H9 (cell line): ENCODE measurements at regions not wholly inside any gene's neighbourhood (a gene's known extent, or its start where the extent isn't known, plus 50 kb on each side); places are given as distances from the start of the nearest gene placed in this dataset.

ENCODE experiments used
- DNase-seq: peaks from one replicate; pipeline ENCODE4 v3.0.0-alpha.2; 2017
- H2AFZ ChIP-seq: one replicate; pipeline ENCODE4 v1.6.1; 2013; ENCODE audit warnings: mild to moderate bottlenecking, low read length, control low read depth, moderate library complexity
- H2AK5ac ChIP-seq: 2 replicates; pipeline ENCODE4 v1.6.1; 2013; ENCODE audit warnings: low read length, control low read depth, mixed read lengths; ENCODE audit not compliant: insufficient read length
- H2BK120ac ChIP-seq: one replicate; pipeline ENCODE4 v1.6.1; 2013; ENCODE audit warnings: low read depth, mild to moderate bottlenecking, low read length, control low read depth, inconsistent platforms; ENCODE audit not compliant: poor library complexity, severe bottlenecking
- H2BK12ac ChIP-seq: 2 replicates; pipeline ENCODE4 v1.6.1; 2013; ENCODE audit warnings: low read length, control low read depth, mixed read lengths, low read depth; ENCODE audit not compliant: insufficient read length
- H2BK15ac ChIP-seq: 2 replicates; pipeline ENCODE4 v1.6.1; 2013; ENCODE audit warnings: low read depth, low read length, control low read depth
- H2BK20ac ChIP-seq: one replicate; pipeline ENCODE4 v1.6.1; 2013; ENCODE audit warnings: low read depth, mild to moderate bottlenecking, low read length, control low read depth, inconsistent platforms; ENCODE audit not compliant: poor library complexity, severe bottlenecking
- H2BK5ac ChIP-seq: 2 replicates; pipeline ENCODE4 v1.6.1; 2013; ENCODE audit warnings: low read length, control low read depth, mixed read lengths; ENCODE audit not compliant: insufficient read length
- H3K14ac ChIP-seq: 2 replicates; pipeline ENCODE4 v1.6.1; 2013; ENCODE audit warnings: low read length, control low read depth; ENCODE audit not compliant: insufficient read depth
- H3K18ac ChIP-seq: 2 replicates; pipeline ENCODE4 v1.6.1; 2013; ENCODE audit warnings: low read depth, mild to moderate bottlenecking, mixed read lengths, low read length, control low read depth; ENCODE audit not compliant: insufficient read length
- H3K23ac ChIP-seq: 2 replicates; pipeline ENCODE4 v1.6.1; 2013; ENCODE audit warnings: low read length, control low read depth, mixed read lengths, low read depth; ENCODE audit not compliant: insufficient read length
- H3K23me2 ChIP-seq: 2 replicates; pipeline ENCODE4 v1.6.1; 2013; ENCODE audit warnings: low read depth, mild to moderate bottlenecking, mixed read lengths, low read length, control low read depth; ENCODE audit not compliant: insufficient read length, poor library complexity, severe bottlenecking
- H3K27ac ChIP-seq: 2 replicates; pipeline ENCODE4 v1.5.1; 2013; ENCODE audit warnings: low read length, control low read depth, mixed read lengths, low read depth; ENCODE audit not compliant: insufficient read length
- H3K27me3 ChIP-seq: 2 replicates; pipeline ENCODE4 v1.6.1; 2013; ENCODE audit warnings: low read length, control low read depth, inconsistent platforms; ENCODE audit not compliant: insufficient read depth
- H3K4ac ChIP-seq: 2 replicates; pipeline ENCODE4 v1.6.1; 2013; ENCODE audit warnings: low read depth, mild to moderate bottlenecking, control low read depth, inconsistent platforms, low read length, moderate library complexity
- H3K4me1 ChIP-seq: 2 replicates; pipeline ENCODE4 v1.6.1; 2013; ENCODE audit warnings: low read length, control low read depth, inconsistent platforms; ENCODE audit not compliant: insufficient read depth
- H3K4me2 ChIP-seq: 2 replicates; pipeline ENCODE4 v1.6.1; 2013; ENCODE audit warnings: low read length, control low read depth, mixed read lengths; ENCODE audit not compliant: insufficient read length, insufficient read depth
- H3K56ac ChIP-seq: 2 replicates; pipeline ENCODE4 v1.6.1; 2013; ENCODE audit warnings: low read depth, mild to moderate bottlenecking, mixed read lengths, low read length, control low read depth; ENCODE audit not compliant: insufficient read length
- H3K79me1 ChIP-seq: 2 replicates; pipeline ENCODE4 v1.6.1; 2013; ENCODE audit warnings: low read depth, mild to moderate bottlenecking, moderate library complexity, low read length, control low read depth, inconsistent platforms; ENCODE audit not compliant: insufficient read depth, poor library complexity, severe bottlenecking
- H3K79me2 ChIP-seq: 2 replicates; pipeline ENCODE4 v1.6.1; 2013; ENCODE audit warnings: low read length, control low read depth, inconsistent platforms; ENCODE audit not compliant: insufficient read depth
- H3K9ac ChIP-seq: 2 replicates; pipeline ENCODE4 v1.6.1; 2013; ENCODE audit warnings: low read length, control low read depth, mixed read lengths; ENCODE audit not compliant: insufficient read length; ENCODE audit errors: extremely low read depth
- H3K9me3 ChIP-seq: one replicate; pipeline ENCODE4 v1.6.1; 2013; ENCODE audit warnings: low read depth, low read length, inconsistent platforms; ENCODE audit not compliant: control insufficient read depth
- H3T11ph ChIP-seq: one replicate; pipeline ENCODE4 v1.6.1; 2013; ENCODE audit warnings: mild to moderate bottlenecking, low read length, control low read depth, inconsistent platforms
- H4K20me1 ChIP-seq: one replicate; pipeline ENCODE4 v1.6.1; 2013; ENCODE audit not compliant: control insufficient read depth, insufficient read length, insufficient read depth
- H4K5ac ChIP-seq: 2 replicates; pipeline ENCODE4 v1.6.1; 2013; ENCODE audit warnings: low read depth, mild to moderate bottlenecking, mixed read lengths, low read length, control low read depth; ENCODE audit not compliant: insufficient read length
- H4K8ac ChIP-seq: replicated peaks from 2 replicates; pipeline ENCODE4 v1.6.1; 2013; ENCODE audit warnings: low read length, control low read depth, mixed read lengths, low read depth; ENCODE audit not compliant: insufficient read length
- H4K91ac ChIP-seq: 2 replicates; pipeline ENCODE4 v1.6.1; 2013; ENCODE audit warnings: low read depth, mild to moderate bottlenecking, moderate library complexity, mixed read lengths, low read length, control low read depth; ENCODE audit not compliant: insufficient read length
- H3K27ac Mint-ChIP-seq, 3 experiments: 2 replicates in 2 of 3; 3 replicates in 1 of 3; pipeline ENCODE4 v1.8.0; 2020 to 2021; ENCODE audit warnings: mixed read lengths in 3 of 3, mild to moderate bottlenecking in 1 of 3, moderate library complexity in 1 of 3
- H3K27me3 Mint-ChIP-seq: 2 replicates; pipeline ENCODE4 v1.8.0; 2021; ENCODE audit warnings: low read depth, mild to moderate bottlenecking, moderate library complexity, mixed read lengths
- H3K36me3 Mint-ChIP-seq, 3 experiments: 2 replicates in 2 of 3; 3 replicates in 1 of 3; pipeline ENCODE4 v1.8.0; 2020 to 2021; ENCODE audit warnings: low read depth in 3 of 3, mixed read lengths in 3 of 3; ENCODE audit not compliant: insufficient read depth in 1 of 3
- H3K4me1 Mint-ChIP-seq, 2 experiments: 2 replicates each; pipeline ENCODE4 v1.8.0; 2020; ENCODE audit warnings: mixed read lengths in 2 of 2
- H3K4me3 Mint-ChIP-seq, 2 experiments: 2 replicates in 1 of 2; 3 replicates in 1 of 2; pipeline ENCODE4 v1.8.0; 2020 to 2021; ENCODE audit warnings: mild to moderate bottlenecking in 2 of 2, mixed read lengths in 2 of 2, moderate library complexity in 1 of 2
- H3K9me3 Mint-ChIP-seq, 2 experiments: 2 replicates in 1 of 2; 3 replicates in 1 of 2; pipeline ENCODE4 v1.8.0; 2020; ENCODE audit warnings: mild to moderate bottlenecking in 2 of 2, mixed read lengths in 2 of 2, moderate library complexity in 1 of 2
- WGBS: extraction: QIAGEN DNeasy Blood & Tissue Kit; methylation state at CpG from one replicate; pipeline ENCODE4 v1.1.7; 2013; ENCODE audit warnings: missing lambda C conversion rate, low lambda C conversion rate, mixed read lengths; ENCODE audit not compliant: insufficient read length; ENCODE audit errors: extremely low coverage; 5-methylcytosine and 5-hydroxymethylcytosine counted together
- TF ChIP-seq, protein P1 (sequence below): fragments of 200-600 bp; sonication (generic); conservative IDR thresholded peaks from 3 replicates; pipeline ENCODE4 v1.8.0; 2021; ENCODE audit warnings: antibody characterized with exemption, mild to moderate bottlenecking

- H2BK120ac ChIP-seq: no peak overlapping the region
- no peaks in the 10 kb centered on the region for H3K23me2 ChIP-seq
- no peaks in the 10 kb centered on the region for H3K79me2 ChIP-seq
- H3K9me3 ChIP-seq: no peaks in the 10 kb centered on the region
- H3K14ac ChIP-seq: no peak overlapping the region
- no peak overlapping the region for H2BK12ac ChIP-seq
- no peak overlapping the region for H3T11ph ChIP-seq
- H2AFZ ChIP-seq: no peak overlapping the region
- H3K27me3 ChIP-seq: no peaks in the 10 kb centered on the region
- WGBS: no CpG with 5 or more reads among the region's 1 CpG
- no peak overlapping the region for H3K27ac Mint-ChIP-seq
- no peak overlapping the region for H3K56ac ChIP-seq
- H4K8ac ChIP-seq: no peak overlapping the region
- no peaks in the 10 kb centered on the region for H4K20me1 ChIP-seq
- DNase-seq: no peak
- no peak overlapping the region for H3K4me2 ChIP-seq
- TF ChIP-seq, protein P1, sequence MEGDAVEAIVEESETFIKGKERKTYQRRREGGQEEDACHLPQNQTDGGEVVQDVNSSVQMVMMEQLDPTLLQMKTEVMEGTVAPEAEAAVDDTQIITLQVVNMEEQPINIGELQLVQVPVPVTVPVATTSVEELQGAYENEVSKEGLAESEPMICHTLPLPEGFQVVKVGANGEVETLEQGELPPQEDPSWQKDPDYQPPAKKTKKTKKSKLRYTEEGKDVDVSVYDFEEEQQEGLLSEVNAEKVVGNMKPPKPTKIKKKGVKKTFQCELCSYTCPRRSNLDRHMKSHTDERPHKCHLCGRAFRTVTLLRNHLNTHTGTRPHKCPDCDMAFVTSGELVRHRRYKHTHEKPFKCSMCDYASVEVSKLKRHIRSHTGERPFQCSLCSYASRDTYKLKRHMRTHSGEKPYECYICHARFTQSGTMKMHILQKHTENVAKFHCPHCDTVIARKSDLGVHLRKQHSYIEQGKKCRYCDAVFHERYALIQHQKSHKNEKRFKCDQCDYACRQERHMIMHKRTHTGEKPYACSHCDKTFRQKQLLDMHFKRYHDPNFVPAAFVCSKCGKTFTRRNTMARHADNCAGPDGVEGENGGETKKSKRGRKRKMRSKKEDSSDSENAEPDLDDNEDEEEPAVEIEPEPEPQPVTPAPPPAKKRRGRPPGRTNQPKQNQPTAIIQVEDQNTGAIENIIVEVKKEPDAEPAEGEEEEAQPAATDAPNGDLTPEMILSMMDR: no peak
- H4K91ac ChIP-seq: no peak overlapping the region
- H3K27me3 Mint-ChIP-seq: peaks cover 29% of the 10 kb centered on the region
- no peaks in the 10 kb centered on the region for H3K79me1 ChIP-seq
- H3K9me3 Mint-ChIP-seq: peaks cover 0 to 4% of the 10 kb centered on the region in 2 experiments; a peak in 3 of 5 replicates
- H3K23ac ChIP-seq: no peak overlapping the region
- no peak overlapping the region for H3K18ac ChIP-seq
- no peak overlapping the region for H2BK5ac ChIP-seq
- H2BK15ac ChIP-seq: no peak overlapping the region
- no peak overlapping the region for H3K9ac ChIP-seq
- no peak overlapping the region for H4K5ac ChIP-seq
- H3K27ac ChIP-seq: no peak overlapping the region
- no peak overlapping the region for H2BK20ac ChIP-seq
- no peaks in the 10 kb centered on the region for H3K4me1 ChIP-seq
- no peak overlapping the region for H3K4me3 Mint-ChIP-seq
- H2AK5ac ChIP-seq: no peak overlapping the region
- peaks cover 6% of the 10 kb centered on the region in 2 experiments; a peak in 3 of 4 replicates for H3K4me1 Mint-ChIP-seq
- H3K36me3 Mint-ChIP-seq: peaks cover 0 to 7% (median 5%) of the 10 kb centered on the region in 3 experiments; a peak in 4 of 7 replicates
- no peak overlapping the region for H3K4ac ChIP-seq
Measured at GRCh38 chr7:69439636-69440325, 158.5 kb upstream of the AUTS2 start.
